HCT116 (cell line): ENCODE measurements at regions not wholly inside any gene's neighbourhood (a gene's known extent, or its start where the extent isn't known, plus 50 kb on each side); places are given as distances from the start of the nearest gene placed in this dataset.
"Not testable (repeated sequence)": the region's sequence is repeated elsewhere in the genome, so short reads cannot be mapped to it uniquely, and the experiment has no call there.

Experiments used
- ATAC-seq: fragments of 200-7000 bp; cut with Tn5 transposase; 2 replicates; pipeline ENCODE4 v1.9.1; 2020; ENCODE audit warnings: mild to moderate bottlenecking, moderate library complexity
- BruUV-seq: library from RNA; stranded (reverse); fragments of 400-500 nt; replicated peaks from 2 replicates; lab custom pipeline; 2021; lab: Mats Ljungman, UMichigan
- CTCF ChIA-PET: fragments of 300-600 bp; sonication (Branson Sonifier 250); formaldehyde crosslinking; loops from one replicate; lab custom pipeline; 2021; ENCODE audit warnings: antibody characterized with exemption; lab: Charles Lee
- POLR2A ChIA-PET: fragments of 300-600, 350-600 bp; sonication (Branson Sonifier 250); formaldehyde crosslinking; loops from one replicate; lab custom pipeline; 2021; ENCODE audit warnings: antibody characterized with exemption; lab: Charles Lee
- RAD21 ChIA-PET, 2 experiments: fragments of 300-600 bp; sonication (Branson Sonifier 250); formaldehyde crosslinking; loops; one replicate each; lab custom pipeline; 2023; ENCODE audit warnings: low total read pairs in 2 of 2; ENCODE audit not compliant: uncharacterized antibody in 2 of 2, unreplicated experiment in 2 of 2, low non-redundant PET in 1 of 2; lab: Charles Lee
- DNase-seq: peaks from one replicate; pipeline ENCODE4 v3.0.0-alpha.2; 2010; ENCODE audit warnings: low read depth, low spot score
- H2AFZ ChIP-seq: fragments of 200-600 bp; shearing (Covaris generic), sonication (generic); 2 replicates; pipeline ENCODE4 v1.6.1; 2017; ENCODE audit warnings: low read depth, mixed run types, mixed read lengths, antibody characterized with exemption, low read length; ENCODE audit not compliant: poor library complexity, severe bottlenecking
- H3K27ac ChIP-seq: 2 replicates; pipeline ENCODE4 v1.5.1; 2012; ENCODE audit warnings: low read depth, low read length
- H3K27me3 ChIP-seq: fragments of 200-600 bp; sonication (generic); 2 replicates; pipeline ENCODE4 v1.6.1; 2016; ENCODE audit warnings: mixed run types, low read length, mixed read lengths; ENCODE audit not compliant: insufficient read depth
- H3K36me3 ChIP-seq, 2 experiments: fragments of 200-500 bp in 1 of 2; fragments of 200-600 bp in 1 of 2; sonication (Bioruptor generic) in 1 of 2; sonication (generic) in 1 of 2; 2 replicates each; pipeline versions ENCODE4 v1.5.1 to v1.6.1; 2014 to 2016; ENCODE audit warnings: low read length in 2 of 2, inconsistent platforms in 1 of 2, mixed read lengths in 1 of 2, mixed run types in 1 of 2; ENCODE audit not compliant: insufficient read depth in 2 of 2, control insufficient read depth in 1 of 2
- H3K4me1 ChIP-seq, 2 experiments: fragments of 200-600 bp in 1 of 2; sonication (generic) in 1 of 2; 2 replicates each; pipeline versions ENCODE4 v1.5.1 to v1.6.1; 2012 to 2017; ENCODE audit warnings: low read length in 2 of 2, inconsistent platforms in 1 of 2, mild to moderate bottlenecking in 1 of 2, mixed read lengths in 1 of 2, mixed run types in 1 of 2, moderate library complexity in 1 of 2; ENCODE audit not compliant: insufficient read depth in 2 of 2, control insufficient read depth in 1 of 2
- H3K4me2 ChIP-seq: fragments of 200-600 bp; sonication (generic); 2 replicates; pipeline ENCODE4 v1.6.1; 2017; ENCODE audit warnings: mixed run types, low read length, mixed read lengths
- H3K4me3 ChIP-seq, 2 experiments: fragments of 200-600 bp in 1 of 2; sonication (generic) in 1 of 2; replicated peaks in 1 of 2; 2 replicates each; pipeline ENCODE4 v1.5.1; 2011 to 2016; ENCODE audit warnings: low read length in 2 of 2, control low read depth in 1 of 2, low read depth in 1 of 2, mild to moderate bottlenecking in 1 of 2, mixed read lengths in 1 of 2, mixed run types in 1 of 2
- H3K79me2 ChIP-seq: fragments of 200-600 bp; sonication (generic); 2 replicates; pipeline ENCODE4 v1.6.1; 2017; ENCODE audit warnings: mild to moderate bottlenecking, mixed run types, low read length, moderate library complexity, mixed read lengths; ENCODE audit not compliant: insufficient read depth
- H3K9ac ChIP-seq: fragments of 200-600 bp; sonication (generic); 2 replicates; pipeline ENCODE4 v1.6.1; 2016; ENCODE audit warnings: low read length, mixed read lengths
- H3K9me2 ChIP-seq: fragments of 200-600 bp; sonication (generic), shearing (Covaris generic); 2 replicates; pipeline ENCODE4 v1.6.1; 2017; ENCODE audit warnings: mixed run types, mild to moderate bottlenecking, moderate library complexity; ENCODE audit not compliant: insufficient read depth
- H3K9me3 ChIP-seq, 2 experiments: fragments of 200-500 bp in 1 of 2; fragments of 200-600 bp in 1 of 2; sonication (Bioruptor generic) in 1 of 2; sonication (generic) in 1 of 2; 2 replicates each; pipeline ENCODE4 v1.6.1; 2014 to 2017; ENCODE audit warnings: low read length in 2 of 2, mixed read lengths in 2 of 2, inconsistent platforms in 1 of 2, low read depth in 1 of 2, mild to moderate bottlenecking in 1 of 2, mixed run types in 1 of 2, moderate library complexity in 1 of 2; ENCODE audit not compliant: control insufficient read depth in 1 of 2, insufficient read depth in 1 of 2
- H4K20me1 ChIP-seq: fragments of 200-600 bp; sonication (generic), shearing (Covaris generic); 2 replicates; pipeline ENCODE4 v1.6.1; 2017; ENCODE audit warnings: mixed run types, mild to moderate bottlenecking, moderate library complexity; ENCODE audit not compliant: insufficient read depth
- CBX3 ChIP-seq: IDR thresholded peaks from 2 replicates; pipeline ENCODE4 v1.6.1; 2012; ENCODE audit warnings: low read depth
- CEBPB ChIP-seq: IDR thresholded peaks from 2 replicates; pipeline ENCODE4 v1.6.1; 2012; ENCODE audit warnings: low read depth
- EGR1 ChIP-seq: IDR thresholded peaks from 2 replicates; pipeline ENCODE4 v1.6.1; 2012; ENCODE audit warnings: low read depth
- ELF1 ChIP-seq: IDR thresholded peaks from 2 replicates; pipeline ENCODE4 v1.6.1; 2012; ENCODE audit warnings: low read depth, borderline replicate concordance
- EZH2 ChIP-seq: fragments of 200-600 bp; sonication (generic); IDR thresholded peaks from 2 replicates; pipeline ENCODE4 v1.6.1; 2017; ENCODE audit warnings: antibody characterized with exemption, mixed run types
- EZH2phosphoT487 ChIP-seq: fragments of 200-600 bp; IDR thresholded peaks from 2 replicates; pipeline ENCODE4 v1.6.1; 2018; ENCODE audit warnings: antibody characterized with exemption, borderline replicate concordance
- FOSL1 ChIP-seq: IDR thresholded peaks from 2 replicates; pipeline ENCODE4 v1.6.1; 2012; ENCODE audit warnings: low read depth
- JUND ChIP-seq: IDR thresholded peaks from 2 replicates; pipeline ENCODE4 v1.6.1; 2012
- POLR2A ChIP-seq: IDR thresholded peaks from 2 replicates; pipeline ENCODE4 v1.7.0; 2011; ENCODE audit warnings: borderline replicate concordance; ENCODE audit not compliant: insufficient read depth, insufficient read length; ENCODE audit errors: extremely low read depth
- POLR2AphosphoS5 ChIP-seq: IDR thresholded peaks from 2 replicates; pipeline ENCODE4 v1.6.1; 2011; ENCODE audit warnings: mild to moderate bottlenecking, low read depth, low read length, moderate library complexity
- SIN3A ChIP-seq: IDR thresholded peaks from 2 replicates; pipeline ENCODE4 v1.6.1; 2012; ENCODE audit warnings: low read depth
- SP1 ChIP-seq: IDR thresholded peaks from 2 replicates; pipeline ENCODE4 v1.6.1; 2012; ENCODE audit warnings: low read depth
- SRF ChIP-seq: IDR thresholded peaks from 2 replicates; pipeline ENCODE4 v1.6.1; 2012; ENCODE audit warnings: low read depth
- YY1 ChIP-seq: IDR thresholded peaks from 2 replicates; pipeline ENCODE4 v1.6.1; 2011; ENCODE audit warnings: low read length, low read depth, moderate library complexity, mild to moderate bottlenecking; ENCODE audit not compliant: insufficient replicate concordance; ENCODE audit errors: extremely low read depth
- ZFX ChIP-seq: fragments of 450-650 bp; IDR thresholded peaks from 2 replicates; pipeline ENCODE4 v1.6.1; 2017
- intact Hi-C: fragments of 100-400 bp; cut with micrococcal nuclease; formaldehyde crosslinking; loops from 2 replicates; pipeline ENCODE4 v1.10.0; 2022
- TF ChIP-seq, protein P1 (sequence below): IDR thresholded peaks from 2 replicates; pipeline ENCODE4 v1.6.1; 2011; ENCODE audit warnings: mild to moderate bottlenecking, low read length, moderate library complexity; ENCODE audit not compliant: insufficient replicate concordance; ENCODE audit errors: extremely low read depth
- TF ChIP-seq, protein P2 (sequence below): IDR thresholded peaks from 2 replicates; pipeline ENCODE4 v1.6.1; 2012; ENCODE audit warnings: low read depth
- TF ChIP-seq, protein P3 (sequence below): IDR thresholded peaks from 2 replicates; pipeline ENCODE4 v1.6.1; 2012

DNA sequence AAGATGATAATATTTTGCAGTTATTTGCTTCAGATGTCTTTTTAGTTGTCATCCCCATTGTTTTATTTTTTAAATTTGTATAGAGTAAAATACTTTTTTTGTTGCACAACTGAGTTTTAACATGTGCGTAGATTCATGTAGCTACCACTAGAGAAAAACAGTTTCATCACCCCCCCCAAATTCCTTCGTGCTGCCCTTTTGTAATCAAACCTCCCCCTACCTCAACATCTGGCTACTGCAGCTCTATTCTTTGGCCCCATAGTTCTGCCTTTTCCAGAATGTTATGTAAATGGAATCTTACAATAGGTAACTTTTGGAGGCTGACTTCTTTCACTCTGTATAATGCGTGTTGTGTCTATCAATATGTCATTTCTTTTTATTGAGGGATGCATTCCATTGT lies 232.0 kb upstream of the RASGRP1 start:
- ChIA-PET RAD21 (no interaction called here), POLR2A (no interaction called here), CTCF (no interaction called here)
- intact Hi-C loops = no loop called here
- H3K27ac ChIP-seq = no peak overlapping the region
- no TSS peak for BruUV-seq
- H3K79me2 ChIP-seq = no peaks in the 10 kb centered on the region
- H3K27me3 ChIP-seq = peaks cover 24% of the 10 kb centered on the region
- no peak overlapping the region for H3K4me2 ChIP-seq
- no peaks in the 10 kb centered on the region for H3K9me3 ChIP-seq
- TF ChIP-seq POLR2A = no peak
- TF ChIP-seq CBX3 = no peak
- TF ChIP-seq EZH2phosphoT487 = no peak
- TF ChIP-seq POLR2AphosphoS5 = no peak
- TF ChIP-seq, protein P1, sequence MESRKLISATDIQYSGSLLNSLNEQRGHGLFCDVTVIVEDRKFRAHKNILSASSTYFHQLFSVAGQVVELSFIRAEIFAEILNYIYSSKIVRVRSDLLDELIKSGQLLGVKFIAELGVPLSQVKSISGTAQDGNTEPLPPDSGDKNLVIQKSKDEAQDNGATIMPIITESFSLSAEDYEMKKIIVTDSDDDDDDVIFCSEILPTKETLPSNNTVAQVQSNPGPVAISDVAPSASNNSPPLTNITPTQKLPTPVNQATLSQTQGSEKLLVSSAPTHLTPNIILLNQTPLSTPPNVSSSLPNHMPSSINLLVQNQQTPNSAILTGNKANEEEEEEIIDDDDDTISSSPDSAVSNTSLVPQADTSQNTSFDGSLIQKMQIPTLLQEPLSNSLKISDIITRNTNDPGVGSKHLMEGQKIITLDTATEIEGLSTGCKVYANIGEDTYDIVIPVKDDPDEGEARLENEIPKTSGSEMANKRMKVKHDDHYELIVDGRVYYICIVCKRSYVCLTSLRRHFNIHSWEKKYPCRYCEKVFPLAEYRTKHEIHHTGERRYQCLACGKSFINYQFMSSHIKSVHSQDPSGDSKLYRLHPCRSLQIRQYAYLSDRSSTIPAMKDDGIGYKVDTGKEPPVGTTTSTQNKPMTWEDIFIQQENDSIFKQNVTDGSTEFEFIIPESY = no peak
- no peak for TF ChIP-seq ZFX
- no peak for TF ChIP-seq JUND
- no peak for TF ChIP-seq FOSL1
- no peak for TF ChIP-seq SRF
- TF ChIP-seq, protein P2, sequence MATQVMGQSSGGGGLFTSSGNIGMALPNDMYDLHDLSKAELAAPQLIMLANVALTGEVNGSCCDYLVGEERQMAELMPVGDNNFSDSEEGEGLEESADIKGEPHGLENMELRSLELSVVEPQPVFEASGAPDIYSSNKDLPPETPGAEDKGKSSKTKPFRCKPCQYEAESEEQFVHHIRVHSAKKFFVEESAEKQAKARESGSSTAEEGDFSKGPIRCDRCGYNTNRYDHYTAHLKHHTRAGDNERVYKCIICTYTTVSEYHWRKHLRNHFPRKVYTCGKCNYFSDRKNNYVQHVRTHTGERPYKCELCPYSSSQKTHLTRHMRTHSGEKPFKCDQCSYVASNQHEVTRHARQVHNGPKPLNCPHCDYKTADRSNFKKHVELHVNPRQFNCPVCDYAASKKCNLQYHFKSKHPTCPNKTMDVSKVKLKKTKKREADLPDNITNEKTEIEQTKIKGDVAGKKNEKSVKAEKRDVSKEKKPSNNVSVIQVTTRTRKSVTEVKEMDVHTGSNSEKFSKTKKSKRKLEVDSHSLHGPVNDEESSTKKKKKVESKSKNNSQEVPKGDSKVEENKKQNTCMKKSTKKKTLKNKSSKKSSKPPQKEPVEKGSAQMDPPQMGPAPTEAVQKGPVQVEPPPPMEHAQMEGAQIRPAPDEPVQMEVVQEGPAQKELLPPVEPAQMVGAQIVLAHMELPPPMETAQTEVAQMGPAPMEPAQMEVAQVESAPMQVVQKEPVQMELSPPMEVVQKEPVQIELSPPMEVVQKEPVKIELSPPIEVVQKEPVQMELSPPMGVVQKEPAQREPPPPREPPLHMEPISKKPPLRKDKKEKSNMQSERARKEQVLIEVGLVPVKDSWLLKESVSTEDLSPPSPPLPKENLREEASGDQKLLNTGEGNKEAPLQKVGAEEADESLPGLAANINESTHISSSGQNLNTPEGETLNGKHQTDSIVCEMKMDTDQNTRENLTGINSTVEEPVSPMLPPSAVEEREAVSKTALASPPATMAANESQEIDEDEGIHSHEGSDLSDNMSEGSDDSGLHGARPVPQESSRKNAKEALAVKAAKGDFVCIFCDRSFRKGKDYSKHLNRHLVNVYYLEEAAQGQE = no peak
- TF ChIP-seq EGR1 = no peak
- no peak for TF ChIP-seq SP1
- TF ChIP-seq YY1 = no peak
- no peak for TF ChIP-seq EZH2
- TF ChIP-seq, protein P3, sequence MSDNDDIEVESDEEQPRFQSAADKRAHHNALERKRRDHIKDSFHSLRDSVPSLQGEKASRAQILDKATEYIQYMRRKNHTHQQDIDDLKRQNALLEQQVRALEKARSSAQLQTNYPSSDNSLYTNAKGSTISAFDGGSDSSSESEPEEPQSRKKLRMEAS = no peak
- TF ChIP-seq ELF1 = no peak
- TF ChIP-seq CEBPB = no peak
- no peak for TF ChIP-seq SIN3A
- H4K20me1 ChIP-seq = no peaks in the 10 kb centered on the region
- no peaks in the 10 kb centered on the region for H3K9me2 ChIP-seq
- no peaks in the 10 kb centered on the region for H3K4me1 ChIP-seq
- H3K9ac ChIP-seq = no peak overlapping the region
- DNase-seq (no peak), ATAC-seq (no peak)
- no peaks in the 10 kb centered on the region for H3K36me3 ChIP-seq
- H2AFZ ChIP-seq = no peak overlapping the region
- no peak overlapping the region for H3K4me3 ChIP-seq

DNA sequence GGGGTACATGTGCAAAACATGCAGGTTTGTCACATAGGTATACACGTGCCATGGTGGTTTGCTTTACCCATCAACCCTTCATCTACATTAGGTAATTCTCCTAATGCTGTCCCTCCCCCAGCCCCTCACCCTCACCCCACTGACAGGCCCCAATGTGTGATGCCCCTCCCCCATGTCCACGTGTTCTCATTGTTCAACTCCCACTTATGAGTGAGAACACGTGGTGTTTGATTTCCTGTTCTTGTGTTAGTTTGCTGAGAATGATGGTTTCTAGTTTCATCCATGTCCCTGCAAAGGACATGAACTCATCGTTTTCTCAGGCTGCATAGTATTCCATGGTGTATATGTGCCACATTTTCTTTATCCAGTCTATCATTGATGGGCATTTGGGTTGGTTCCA lies 232.9 kb upstream of the RASGRP1 start:
- BruUV-seq = not testable (repeated sequence)

More for the DNA sequence above, 232.9 kb upstream of the RASGRP1 start:
- H3K27ac ChIP-seq, H2AFZ ChIP-seq, H3K9me2 ChIP-seq, H3K9ac ChIP-seq, RAD21 ChIA-PET, POLR2A ChIA-PET, H3K4me1 ChIP-seq, ATAC-seq, DNase-seq, H3K4me2 ChIP-seq, H3K79me2 ChIP-seq, H3K36me3 ChIP-seq, intact Hi-C loops, H3K9me3 ChIP-seq, CTCF ChIA-PET, H3K4me3 ChIP-seq, H4K20me1 ChIP-seq: not testable (repeated sequence)
- peaks cover 22% of the 10 kb centered on the region for H3K27me3 ChIP-seq
